HG02981 (cell line): ENCODE measurements at regions not wholly inside any gene's neighbourhood (a gene's known extent, or its start where the extent isn't known, plus 50 kb on each side); places are given as distances from the start of the nearest gene placed in this dataset.
"Not testable (repeated sequence)": the region's sequence is repeated elsewhere in the genome, so short reads cannot be mapped to it uniquely, and the experiment has no call there.

Source experiments
- ATAC-seq: cut with Tn5 transposase; IDR thresholded peaks from one replicate; pipeline ENCODE4 v1.9.1; 2021; ENCODE audit warnings: mild to moderate bottlenecking, moderate library complexity; ENCODE audit not compliant: unreplicated experiment

DNA sequence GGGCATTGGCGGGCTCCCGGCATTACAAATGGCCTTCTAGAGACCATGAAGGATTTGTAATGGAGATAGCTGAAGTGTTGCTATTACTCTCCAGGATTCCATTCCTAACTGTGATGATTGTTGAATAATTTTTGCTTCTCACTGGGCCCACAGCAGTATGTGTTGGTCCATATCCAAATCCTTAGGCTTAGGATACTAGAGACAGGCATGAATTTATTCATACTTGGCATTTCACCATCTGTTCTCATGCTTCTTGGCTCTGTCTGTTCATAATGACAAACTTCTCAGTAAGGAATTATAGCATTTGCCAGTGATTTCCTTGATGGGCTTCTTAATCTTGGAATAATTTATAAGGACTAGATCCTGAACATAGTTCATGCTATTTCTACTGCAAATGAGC is 832.9 kb downstream of the C12orf50 start:
- ATAC-seq = no peak

DNA sequence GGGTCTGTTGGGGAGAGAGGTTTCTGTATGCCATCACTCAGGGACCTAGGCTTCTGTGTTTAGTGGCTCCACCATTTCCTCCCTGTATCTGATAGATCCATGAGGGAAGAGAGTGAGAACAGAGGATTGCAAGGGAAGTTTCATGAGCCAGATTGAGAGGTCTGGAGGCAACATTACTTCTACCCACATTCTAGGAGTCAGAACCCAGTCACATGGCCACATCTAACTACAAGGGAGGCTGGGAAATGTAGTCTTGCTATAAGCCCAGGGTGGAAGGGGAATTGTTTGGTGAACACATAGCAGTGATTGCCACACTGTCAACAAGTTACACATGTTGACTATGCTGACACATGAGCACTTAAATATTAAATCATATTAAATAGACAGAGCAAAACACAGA is 834.8 kb downstream of the C12orf50 start:
- ATAC-seq = not testable (repeated sequence)

DNA sequence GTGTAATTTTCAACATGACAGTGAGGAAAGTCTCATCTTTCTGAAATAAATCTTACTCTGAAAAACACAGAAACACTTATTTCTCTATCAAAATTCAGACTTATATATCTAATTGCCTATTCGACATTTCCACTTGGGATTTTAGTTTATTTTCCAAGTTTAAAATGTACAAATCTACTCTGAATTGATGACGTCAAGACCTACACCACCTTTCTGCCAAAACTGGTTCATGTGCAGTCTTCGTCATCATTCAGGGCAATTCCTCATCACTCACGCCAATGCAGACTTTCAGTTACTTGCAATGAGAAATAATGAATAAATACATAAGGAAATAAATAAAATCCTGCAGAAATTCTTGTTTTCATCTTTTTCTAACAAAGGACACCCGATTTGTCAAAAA is 843.8 kb downstream of the C12orf50 start:
- ATAC-seq = no peak

DNA sequence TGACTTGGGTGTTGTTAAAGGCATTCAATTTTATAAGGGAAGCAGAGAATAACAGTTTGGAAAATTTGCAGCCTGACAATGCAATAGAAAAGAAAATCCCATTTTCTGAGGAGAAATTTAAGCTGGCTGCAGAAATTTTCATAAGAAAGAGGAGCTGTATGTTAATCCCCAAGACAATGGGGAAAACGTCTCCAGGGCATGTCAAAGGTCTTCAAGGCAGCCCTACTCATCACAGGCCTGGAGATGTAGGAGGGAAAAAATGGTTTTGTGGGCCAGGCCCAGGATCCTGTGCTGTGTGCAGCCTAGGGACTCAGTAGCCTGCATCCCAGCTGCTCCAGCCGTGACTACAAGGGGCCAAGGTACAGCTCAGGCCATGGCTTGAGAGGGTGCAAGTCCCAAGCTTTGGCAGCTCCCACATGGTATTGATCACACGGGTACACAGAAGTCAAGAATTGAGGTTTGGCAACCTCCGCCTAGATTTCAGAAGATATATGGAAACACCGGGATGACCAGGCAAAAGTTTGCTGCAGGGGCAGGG is 846.4 kb downstream of the C12orf50 start:
- ATAC-seq = no peak

DNA sequence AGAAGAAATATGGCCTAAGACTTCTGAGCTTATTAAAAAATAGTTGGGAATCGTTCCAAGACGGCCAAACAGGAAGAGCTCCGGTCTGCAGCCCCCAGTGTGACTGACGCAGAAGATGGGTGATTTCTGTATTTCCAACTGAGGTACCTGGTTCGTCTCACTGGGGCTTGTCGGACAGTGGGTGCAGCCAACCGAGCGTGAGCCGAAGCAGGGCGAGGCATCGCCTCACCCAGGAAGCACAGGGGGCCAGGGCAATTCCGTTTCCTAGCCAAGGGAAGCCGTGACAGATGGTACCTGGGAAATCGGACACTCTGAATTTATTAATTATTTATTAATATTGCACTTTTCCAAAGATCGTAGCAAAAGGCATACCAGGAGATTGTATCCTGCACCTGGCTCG is 857.8 kb downstream of the C12orf50 start:
- ATAC-seq = no peak

DNA sequence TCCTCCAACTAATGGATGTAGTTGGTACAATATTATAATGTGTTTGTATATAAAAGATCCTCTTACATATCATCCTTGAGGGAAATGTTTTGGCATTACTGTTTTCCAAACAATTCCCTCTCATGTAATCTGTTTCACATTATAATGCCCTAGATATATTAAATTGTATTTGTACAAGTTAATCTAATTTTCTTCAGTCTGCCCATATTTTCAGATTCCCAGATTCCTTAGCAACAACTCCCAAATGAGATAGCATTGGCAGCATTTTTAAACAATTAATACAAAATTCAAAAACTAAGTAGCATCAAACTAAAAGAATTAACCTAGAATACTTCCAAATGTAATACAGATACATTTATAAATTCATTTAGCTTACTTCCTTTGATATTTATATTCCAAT is 860.2 kb downstream of the C12orf50 start:
- no peak for ATAC-seq

DNA sequence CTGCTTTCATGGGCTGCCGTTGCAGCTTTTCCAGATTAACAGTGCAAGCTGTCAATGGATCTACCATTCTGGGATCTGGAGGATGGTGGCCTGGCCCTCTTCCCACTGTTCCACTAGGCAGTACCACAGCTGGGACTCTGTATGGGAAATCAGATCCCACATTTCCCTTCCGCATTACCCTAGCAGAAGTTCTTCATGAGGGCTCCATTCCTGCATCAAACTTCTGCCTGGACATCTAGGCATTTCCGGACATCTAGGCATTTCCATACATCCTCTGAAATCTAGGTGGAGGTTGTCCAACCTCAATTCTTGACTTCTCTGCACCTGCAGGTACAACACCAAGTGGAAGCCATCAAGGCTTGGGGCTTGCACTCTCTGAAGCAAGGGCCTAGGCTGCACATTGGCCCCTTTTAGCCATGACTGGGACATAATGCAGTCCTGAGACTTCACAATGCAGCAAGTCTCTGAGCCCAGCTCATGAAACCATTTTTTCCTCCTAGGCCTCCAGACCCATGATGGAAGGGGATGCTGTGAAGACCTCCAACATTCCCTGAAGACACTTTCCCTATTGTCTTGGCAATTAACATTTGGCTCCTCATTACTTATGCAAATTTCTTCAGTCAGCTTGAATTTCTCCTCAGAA is 863.3 kb downstream of the C12orf50 start:
- ATAC-seq = no peak

DNA sequence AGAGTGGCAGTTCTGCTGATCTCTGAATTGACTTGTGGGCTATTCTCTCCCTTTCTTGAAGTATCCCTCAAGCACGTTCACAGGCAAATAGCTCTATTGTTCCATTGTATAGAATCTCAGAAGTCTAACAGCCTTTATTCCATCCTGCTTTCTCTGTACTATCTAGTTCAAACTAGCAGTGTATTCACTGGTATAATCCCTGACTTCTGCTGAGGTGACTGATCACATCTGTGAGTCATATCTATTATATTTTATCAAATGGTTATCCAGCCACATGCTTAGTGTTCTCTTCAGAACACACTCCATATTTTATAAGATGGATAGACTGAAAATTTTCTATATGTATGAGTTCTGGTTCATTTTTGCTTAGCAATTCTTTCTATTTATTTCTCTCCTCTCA is 866.1 kb downstream of the C12orf50 start:
- no peak for ATAC-seq

DNA sequence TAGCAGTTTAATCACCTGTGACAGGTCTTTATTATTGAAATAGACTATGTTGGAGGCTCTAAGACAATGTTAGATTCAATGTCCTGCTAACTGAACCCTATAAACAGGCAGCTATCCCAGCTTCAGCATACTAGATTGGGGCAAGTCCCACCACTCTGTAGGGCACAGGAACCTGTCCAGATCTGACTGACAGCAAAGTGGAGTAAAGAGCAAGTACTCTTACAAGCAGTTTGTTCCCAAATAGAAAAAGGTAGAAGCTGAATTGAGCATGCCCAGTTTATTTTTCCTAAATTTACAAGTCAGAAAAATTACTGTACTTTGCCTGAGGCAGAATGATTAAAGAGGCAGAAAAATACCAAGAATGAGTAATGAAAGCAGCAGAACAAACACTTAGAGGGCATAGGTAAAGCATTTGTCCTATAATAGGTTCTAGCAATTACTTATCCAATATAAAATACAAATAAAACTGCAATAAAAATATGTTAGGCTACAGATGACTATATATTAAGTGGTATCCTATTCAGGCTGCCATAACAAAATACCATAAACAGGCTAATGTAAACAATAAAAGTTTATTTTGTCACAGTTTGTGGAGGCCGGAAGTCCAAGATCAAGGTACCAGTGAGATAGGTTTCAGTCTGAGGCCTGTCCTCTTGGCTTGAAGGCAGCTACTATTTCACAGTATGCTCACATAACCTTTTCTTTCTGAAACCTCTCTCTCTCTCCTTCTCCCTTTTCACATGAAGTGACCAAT is 868.2 kb downstream of the C12orf50 start:
- ATAC-seq = no peak

DNA sequence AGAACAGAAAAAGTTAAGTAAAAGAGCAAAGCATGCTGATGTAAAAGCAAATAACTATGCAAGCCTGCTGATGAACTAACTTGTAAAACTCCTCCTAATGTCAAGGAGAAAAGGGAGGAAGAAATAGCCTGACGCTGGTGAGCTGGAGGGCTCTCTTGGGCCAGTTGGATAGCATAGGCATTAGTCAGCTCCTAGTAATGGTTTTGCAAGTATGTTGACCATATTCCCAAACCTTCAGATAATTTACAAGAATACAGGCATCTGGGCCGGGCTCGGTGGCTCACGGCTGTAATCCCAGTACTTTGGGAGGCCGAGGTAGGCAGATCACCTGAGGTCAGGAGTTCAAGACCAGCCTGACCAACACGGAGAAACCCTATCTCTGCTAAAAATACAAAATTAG is 871.4 kb downstream of the C12orf50 start:
- no peak for ATAC-seq

DNA sequence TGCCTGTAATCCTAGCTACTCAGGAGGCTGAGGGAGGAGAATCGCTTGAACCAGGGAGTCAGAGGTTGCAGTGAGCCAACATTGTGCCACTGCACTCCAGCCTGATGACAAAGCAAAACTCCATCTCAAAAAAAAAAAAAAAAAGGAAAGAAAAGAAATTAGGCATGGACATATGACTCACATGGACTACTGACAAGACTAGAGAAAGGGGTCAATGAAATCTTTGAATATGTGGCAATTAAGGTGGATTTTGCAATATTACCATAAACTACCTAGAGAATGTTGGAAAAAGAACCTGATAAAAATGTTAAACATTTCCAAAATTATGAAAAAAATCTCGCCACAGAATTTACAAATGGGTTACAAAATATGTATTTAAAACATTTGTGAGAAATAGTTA is 873.6 kb downstream of the C12orf50 start:
- no peak for ATAC-seq

DNA sequence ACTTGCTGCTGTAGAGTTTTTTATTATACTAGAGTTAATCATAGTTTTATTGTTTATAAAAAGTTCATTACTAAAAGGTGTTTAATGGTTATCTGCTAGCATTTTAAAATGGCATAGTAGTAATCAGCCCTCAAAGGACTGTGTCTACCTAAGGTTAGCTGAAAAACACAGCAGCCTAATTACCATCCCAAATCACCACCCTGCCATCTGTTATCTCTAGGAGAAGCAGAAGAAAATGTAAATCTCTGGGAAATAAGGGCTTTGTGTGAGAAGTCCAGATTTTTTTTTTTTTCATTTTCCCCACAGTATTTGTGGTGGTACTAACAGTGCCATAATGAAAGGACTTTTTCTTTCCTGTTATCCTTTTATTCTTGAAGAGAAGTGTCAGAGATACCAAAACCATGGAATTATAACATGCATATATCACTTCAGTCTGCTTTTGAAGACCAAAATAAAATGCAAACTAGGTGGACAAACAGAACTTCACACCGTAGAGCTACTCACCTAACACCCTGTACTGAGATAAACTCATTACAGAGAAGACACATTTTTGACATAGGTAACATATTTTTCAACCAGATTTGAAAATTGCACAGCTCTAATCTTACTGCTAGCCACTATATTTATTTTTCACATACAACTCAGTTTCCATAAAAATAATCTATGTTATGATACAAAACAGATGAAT is 876.2 kb downstream of the C12orf50 start:
- no peak for ATAC-seq

DNA sequence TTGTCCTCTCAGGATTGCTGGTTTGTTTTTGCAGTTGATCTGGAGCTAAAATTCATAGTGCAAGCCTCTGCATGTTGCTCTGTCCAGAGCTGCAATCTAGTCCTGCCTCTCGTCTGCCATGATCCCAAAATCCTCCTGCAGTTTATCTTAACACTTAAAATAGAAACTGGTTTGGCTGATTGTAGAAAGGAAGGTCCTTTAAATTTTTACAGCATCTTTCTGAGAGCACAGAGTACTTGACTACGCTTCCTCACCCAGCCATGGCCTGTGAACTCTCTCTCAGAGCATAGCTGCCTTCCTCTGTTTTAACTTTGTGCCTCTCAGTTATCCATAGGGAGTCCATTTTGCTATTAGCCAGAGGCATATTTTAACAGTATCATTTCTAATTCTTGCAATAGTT is 877.1 kb downstream of the C12orf50 start:
- no peak for ATAC-seq

DNA sequence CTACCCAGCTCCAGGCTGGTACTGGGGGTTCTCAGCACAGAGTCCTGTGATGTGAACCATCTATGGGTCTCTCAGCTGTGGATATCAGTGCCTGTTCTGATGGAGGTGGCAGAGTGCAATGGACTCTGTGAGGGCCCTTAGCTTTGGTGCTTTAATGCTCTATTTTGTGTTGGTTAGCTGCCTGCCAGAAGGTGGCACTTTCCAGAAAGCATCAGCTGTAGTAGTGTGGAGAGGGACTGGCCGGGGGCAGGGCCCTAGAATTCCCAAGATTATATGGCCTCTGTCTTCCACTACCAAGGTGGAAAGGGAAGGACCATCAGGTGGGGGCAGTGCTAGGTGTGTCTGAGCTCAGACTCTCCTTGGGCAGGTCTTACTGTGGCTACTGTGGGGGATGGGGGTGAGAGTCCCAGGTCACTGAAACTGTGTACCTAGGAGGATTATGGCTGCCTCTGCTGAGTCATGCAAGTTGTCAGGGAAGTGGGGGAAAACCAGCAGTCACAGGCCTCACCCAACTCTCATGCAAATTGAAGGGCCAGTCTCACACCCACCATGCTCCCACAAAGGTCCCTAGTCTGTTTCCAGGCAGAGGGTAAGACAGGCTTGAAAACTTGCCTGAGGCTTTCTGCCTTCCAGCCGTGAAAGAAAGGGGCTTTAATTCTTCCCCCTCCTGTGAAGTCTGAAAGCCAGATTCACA is 878.1 kb downstream of the C12orf50 start:
- ATAC-seq = no peak

DNA sequence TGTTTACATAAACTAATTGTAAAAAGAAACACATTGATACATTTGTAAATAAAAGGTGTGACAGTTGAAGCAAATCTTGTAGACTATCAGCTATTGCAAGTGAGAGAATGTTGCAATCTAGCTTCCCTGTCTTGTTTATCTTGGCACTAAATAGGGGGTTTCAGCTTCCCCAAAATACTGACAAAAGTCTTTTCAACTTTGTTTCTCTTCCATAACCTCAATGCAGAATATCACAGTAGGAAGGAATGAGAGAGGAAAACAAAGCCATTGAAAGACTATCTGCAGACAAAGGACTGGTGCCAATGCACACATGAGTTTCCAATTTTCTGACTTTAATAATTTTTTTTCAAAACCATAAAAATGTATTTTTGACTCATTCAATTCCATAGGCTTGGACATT is 886.2 kb upstream of the MGAT4C start:
- ATAC-seq = no peak

DNA sequence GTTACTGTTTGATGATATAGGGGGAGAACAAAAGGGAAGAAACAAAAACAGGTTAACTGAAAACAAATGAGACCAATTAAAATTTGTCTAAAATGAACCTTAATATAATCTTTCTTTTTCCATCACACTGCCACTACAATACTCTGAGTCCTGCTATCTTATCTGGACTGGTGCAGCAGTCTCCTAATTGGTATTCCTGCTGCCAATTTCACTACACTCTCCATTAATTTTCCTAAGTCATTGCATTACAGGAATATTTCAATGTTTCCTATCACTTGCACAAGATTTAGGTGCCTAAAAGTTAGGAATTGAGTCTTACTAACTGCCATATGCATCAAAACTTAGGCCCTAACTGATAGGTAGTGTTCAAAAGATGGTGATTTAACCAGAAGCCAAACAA is 884.9 kb upstream of the MGAT4C start:
- ATAC-seq = no peak

DNA sequence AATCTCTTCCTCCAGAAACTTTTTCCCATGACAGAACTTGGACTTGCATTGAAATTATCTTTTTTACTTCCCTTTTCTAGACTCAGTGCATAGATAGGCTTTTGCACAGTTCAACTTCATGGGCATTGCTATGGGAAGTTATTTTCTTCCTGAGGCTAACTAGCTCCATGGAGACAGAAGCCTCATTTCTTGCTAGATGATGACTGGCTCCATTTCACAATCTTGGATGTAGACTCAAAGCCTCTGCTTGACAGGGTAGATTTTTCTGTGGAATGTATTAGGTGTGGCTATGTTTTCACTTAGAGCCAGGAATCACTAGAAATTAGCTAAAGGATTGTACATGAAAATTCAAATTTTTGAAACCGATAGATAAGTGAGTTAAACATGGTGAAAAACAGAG is 884.1 kb upstream of the MGAT4C start:
- no peak for ATAC-seq

DNA sequence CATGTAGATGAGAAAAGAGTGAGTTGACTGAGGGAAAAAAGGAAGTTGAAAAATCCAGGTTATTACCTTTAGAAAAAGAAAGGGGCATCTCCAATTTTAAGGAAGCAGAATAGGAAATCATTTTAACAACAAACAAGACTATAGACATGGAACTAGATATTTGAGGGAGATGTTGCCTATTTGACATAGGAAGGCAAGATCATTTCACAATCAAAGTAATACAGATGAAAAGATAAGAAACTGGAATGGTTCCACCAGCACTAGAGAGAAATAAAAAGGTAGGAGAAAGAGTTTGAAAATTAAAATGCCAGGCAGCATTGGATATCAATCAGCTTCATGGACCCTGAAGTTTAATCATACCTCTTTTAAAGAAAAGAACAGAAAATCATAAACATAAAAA is 881.0 kb upstream of the MGAT4C start:
- no peak for ATAC-seq

DNA sequence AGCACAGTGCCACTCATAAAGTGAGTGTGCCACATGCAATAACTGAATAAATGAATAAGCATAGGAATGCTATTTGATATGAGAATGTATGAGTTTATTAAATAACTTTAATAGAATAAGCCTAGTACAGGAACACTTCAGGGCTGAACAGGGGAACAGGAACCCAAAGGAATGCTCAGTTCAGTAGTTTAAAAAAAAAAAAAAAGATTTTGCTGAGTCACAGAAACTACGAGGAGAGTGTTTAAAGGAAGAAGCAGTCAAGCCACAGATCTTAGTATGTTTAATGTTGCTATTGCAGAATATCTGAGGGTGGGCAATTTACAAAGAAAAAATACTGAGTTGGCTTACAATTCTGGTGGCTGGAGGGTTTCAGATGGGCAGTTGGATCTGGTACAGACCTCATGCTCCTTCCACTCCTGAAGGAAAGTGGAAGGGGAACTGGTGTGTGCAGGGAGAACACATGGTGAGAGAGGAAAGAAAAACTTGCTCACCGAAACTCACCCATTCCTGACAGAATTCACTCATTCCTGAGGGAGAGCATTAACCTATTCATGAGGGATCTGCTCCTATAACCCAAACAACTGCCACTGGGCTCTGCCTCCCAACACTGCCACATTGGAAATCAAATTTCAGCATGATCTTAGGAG is 880.3 kb upstream of the MGAT4C start:
- ATAC-seq = no peak

DNA sequence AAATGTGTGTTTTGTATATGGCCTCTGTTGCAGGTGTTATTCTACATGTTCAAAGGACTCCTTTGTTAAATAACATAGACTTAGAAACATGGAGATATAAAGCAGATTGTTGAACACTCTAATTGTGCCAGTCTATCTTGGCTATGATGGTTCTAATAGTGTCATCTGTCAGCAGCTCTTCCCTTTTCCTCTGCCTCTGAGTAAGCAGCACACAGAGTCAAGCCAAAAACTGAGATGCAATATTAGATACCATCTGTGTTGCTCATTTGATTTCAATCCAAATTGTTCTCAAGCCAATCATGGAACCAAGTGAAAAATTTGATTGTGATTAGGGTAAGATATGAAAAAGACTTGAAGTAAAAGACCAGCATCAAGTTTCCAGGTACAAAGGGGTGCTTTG is 871.1 kb upstream of the MGAT4C start:
- no peak for ATAC-seq

DNA sequence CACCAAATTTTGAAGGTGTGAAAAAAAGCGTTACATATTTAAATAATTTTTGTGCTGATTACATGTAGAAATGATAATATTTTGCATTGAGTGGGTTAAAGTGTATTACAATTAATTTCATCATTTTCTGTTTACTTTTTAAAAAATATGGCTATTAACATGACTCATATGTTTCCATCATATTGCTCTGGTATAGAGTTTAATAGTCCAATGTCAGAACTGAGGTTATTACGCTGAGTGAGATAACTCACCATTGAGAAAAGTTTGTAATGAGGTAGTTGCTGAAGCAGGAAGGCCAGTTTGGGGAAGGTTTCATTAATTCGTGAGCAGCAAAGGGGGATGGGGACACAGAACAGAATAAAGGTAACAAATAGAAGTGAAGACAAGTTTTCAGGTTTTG is 865.7 kb upstream of the MGAT4C start:
- ATAC-seq = no peak
